ENCODE measurements at regions not wholly inside any gene's neighbourhood (a gene's known extent, or its start where the extent isn't known, plus 50 kb on each side); places are given as distances from the start of the nearest gene placed in this dataset.

- no peak for TF ChIP-seq YY1 (IDR thresholded peaks at IDR 0.05; ENCODE audit: insufficient read depth, insufficient read length)
- TF ChIP-seq ZNF274 (IDR thresholded peaks at IDR 0.05; ENCODE audit: low read depth, low read length) = no peak
- no peak for TF ChIP-seq SUZ12 (IDR thresholded peaks at IDR 0.05; ENCODE audit: extremely low read depth, insufficient read depth, insufficient read length)
These were observed 269.8 kb upstream of the DMRT1 start for GRCh38 chr9:571741-572140.

Measured in NT2/D1 (cell line).